ENCODE measurements at regions not wholly inside any gene's neighbourhood (a gene's known extent, or its start where the extent isn't known, plus 50 kb on each side); places are given as distances from the start of the nearest gene placed in this dataset.

GRCh38 chr1:115198938-115199337 lies 109.6 kb upstream of the TSPAN2 start:
- TF ChIP-seq EP300 (IDR thresholded peaks at IDR 0.05; ENCODE audit: low read depth) (no peak), CTCF (IDR thresholded peaks at IDR 0.05) (no peak), POLR2AphosphoS5 (IDR thresholded peaks at IDR 0.05) (no peak), POLR2A (IDR thresholded peaks at IDR 0.05) (no peak)
